HG03342 (cell line): ENCODE measurements at regions not wholly inside any gene's neighbourhood (a gene's known extent, or its start where the extent isn't known, plus 50 kb on each side); places are given as distances from the start of the nearest gene placed in this dataset.

Experiments used
- ATAC-seq: cut with Tn5 transposase; IDR thresholded peaks from one replicate; pipeline ENCODE4 v1.9.1; 2021; ENCODE audit warnings: mild to moderate bottlenecking, moderate library complexity; ENCODE audit not compliant: unreplicated experiment

GRCh38 chr15:96716075-96716474, 385.6 kb downstream of the NR2F2 start:
- ATAC-seq = no peak

- ATAC-seq = no peak
Observed at GRCh38 chr15:96716478-96716877, 386.0 kb downstream of the NR2F2 start.

GRCh38 chr15:96720251-96720650, 389.8 kb downstream of the NR2F2 start:
- no peak for ATAC-seq

- no peak for ATAC-seq
Observed at GRCh38 chr15:96720656-96721055, 390.2 kb downstream of the NR2F2 start.

GRCh38 chr15:96728591-96728990, 398.1 kb downstream of the NR2F2 start:
- no peak for ATAC-seq

GRCh38 chr15:96732704-96733103, 402.2 kb downstream of the NR2F2 start:
- ATAC-seq = no peak

GRCh38 chr15:96733721-96734120, 403.2 kb downstream of the NR2F2 start:
- no peak for ATAC-seq

GRCh38 chr15:96735632-96736240, 405.2 kb downstream of the NR2F2 start:
- no peak for ATAC-seq

- ATAC-seq = no peak
Observed at GRCh38 chr15:96736384-96736783, 405.9 kb downstream of the NR2F2 start.

- ATAC-seq = no peak
Observed at GRCh38 chr15:96737408-96737807, 406.9 kb downstream of the NR2F2 start.

- no peak for ATAC-seq
Observed at GRCh38 chr15:96746665-96747064, 416.2 kb downstream of the NR2F2 start.

GRCh38 chr15:96747291-96747690, 416.8 kb downstream of the NR2F2 start:
- ATAC-seq = no peak

- no peak for ATAC-seq
Observed at GRCh38 chr15:96750361-96750760, 419.9 kb downstream of the NR2F2 start.

- ATAC-seq = no peak
Observed at GRCh38 chr15:96756146-96756545, 425.6 kb downstream of the NR2F2 start.

GRCh38 chr15:96756656-96757055, 426.2 kb downstream of the NR2F2 start:
- no peak for ATAC-seq

GRCh38 chr15:96762566-96762965, 432.1 kb downstream of the NR2F2 start:
- no peak for ATAC-seq

GRCh38 chr15:96764501-96764900, 434.0 kb downstream of the NR2F2 start:
- ATAC-seq = no peak

GRCh38 chr15:96764946-96765345, 434.4 kb downstream of the NR2F2 start:
- ATAC-seq = no peak

- no peak for ATAC-seq
Observed at GRCh38 chr15:96766366-96766765, 435.9 kb downstream of the NR2F2 start.

GRCh38 chr15:96767703-96768434, 437.4 kb downstream of the NR2F2 start:
- ATAC-seq = no peak

- no peak for ATAC-seq
Observed at GRCh38 chr15:96768435-96768789, 437.9 kb downstream of the NR2F2 start.

GRCh38 chr15:96771035-96771434, 440.5 kb downstream of the NR2F2 start:
- no peak for ATAC-seq

GRCh38 chr15:96774216-96774615, 443.7 kb downstream of the NR2F2 start:
- no peak for ATAC-seq
